K562 (cell line): ENCODE measurements at regions not wholly inside any gene's neighbourhood (a gene's known extent, or its start where the extent isn't known, plus 50 kb on each side); places are given as distances from the start of the nearest gene placed in this dataset.

Experiments used
- GTF3C2 ChIP-seq: IDR thresholded peaks from 3 replicates; pipeline ENCODE4 v1.6.1; 2011; ENCODE audit warnings: borderline replicate concordance, mild to moderate bottlenecking, moderate library complexity; ENCODE audit not compliant: insufficient read length; ENCODE audit errors: extremely low read depth
- MLLT1 ChIP-seq, 2 experiments: fragments of 450-650 bp; IDR thresholded peaks; 2 replicates each; pipeline ENCODE4 v1.6.1; 2016
- MYNN ChIP-seq, 2 experiments: sonication (generic); formaldehyde crosslinking in 1 of 2; IDR thresholded peaks; 2 replicates each; pipeline versions ENCODE4 v1.5.0 to v1.6.1; 2016 to 2020; ENCODE audit warnings: antibody characterized with exemption in 1 of 2, missing genetic modification reagents in 1 of 2

- no peak for TF ChIP-seq MYNN (IDR thresholded peaks at IDR 0.05)
- TF ChIP-seq MYNN (CRISPR knock-in tag; IDR thresholded peaks at IDR 0.05), result no peak
- TF ChIP-seq MLLT1 (IDR thresholded peaks at IDR 0.05), result no peak
- TF ChIP-seq GTF3C2, result no peak
Measured at GRCh38 chr4:182068920-182069319, 174.3 kb upstream of the TENM3 start.
